ENCODE measurements at regions not wholly inside any gene's neighbourhood (a gene's known extent, or its start where the extent isn't known, plus 50 kb on each side); places are given as distances from the start of the nearest gene placed in this dataset.

DNA sequence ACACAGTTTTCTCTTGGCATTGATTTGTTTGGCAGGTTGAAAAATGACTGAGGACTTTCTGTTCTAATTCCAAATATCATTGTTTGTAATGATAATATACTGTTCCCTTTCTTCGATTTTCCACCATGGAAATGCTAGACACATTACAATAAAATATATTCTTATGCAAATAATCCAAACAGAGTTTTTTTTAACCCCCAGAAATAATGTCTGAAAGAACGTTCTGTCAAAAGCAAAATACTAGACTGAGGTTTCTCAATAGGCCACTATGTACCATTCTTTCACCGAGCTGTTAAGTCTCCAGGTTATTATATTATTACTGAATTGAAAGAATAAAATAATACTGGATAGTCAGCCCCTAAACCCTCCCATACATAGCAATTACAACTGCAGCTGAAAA, 312.5 kb downstream of the ZIC3 start:
- no peak for TF ChIP-seq POLR2A (IDR thresholded peaks at IDR 0.05)
- TF ChIP-seq, protein P1, sequence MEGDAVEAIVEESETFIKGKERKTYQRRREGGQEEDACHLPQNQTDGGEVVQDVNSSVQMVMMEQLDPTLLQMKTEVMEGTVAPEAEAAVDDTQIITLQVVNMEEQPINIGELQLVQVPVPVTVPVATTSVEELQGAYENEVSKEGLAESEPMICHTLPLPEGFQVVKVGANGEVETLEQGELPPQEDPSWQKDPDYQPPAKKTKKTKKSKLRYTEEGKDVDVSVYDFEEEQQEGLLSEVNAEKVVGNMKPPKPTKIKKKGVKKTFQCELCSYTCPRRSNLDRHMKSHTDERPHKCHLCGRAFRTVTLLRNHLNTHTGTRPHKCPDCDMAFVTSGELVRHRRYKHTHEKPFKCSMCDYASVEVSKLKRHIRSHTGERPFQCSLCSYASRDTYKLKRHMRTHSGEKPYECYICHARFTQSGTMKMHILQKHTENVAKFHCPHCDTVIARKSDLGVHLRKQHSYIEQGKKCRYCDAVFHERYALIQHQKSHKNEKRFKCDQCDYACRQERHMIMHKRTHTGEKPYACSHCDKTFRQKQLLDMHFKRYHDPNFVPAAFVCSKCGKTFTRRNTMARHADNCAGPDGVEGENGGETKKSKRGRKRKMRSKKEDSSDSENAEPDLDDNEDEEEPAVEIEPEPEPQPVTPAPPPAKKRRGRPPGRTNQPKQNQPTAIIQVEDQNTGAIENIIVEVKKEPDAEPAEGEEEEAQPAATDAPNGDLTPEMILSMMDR (IDR thresholded peaks at IDR 0.05): no peak

Measured in breast epithelium (tissue), 3 donors.